PFSK-1 (cell line): ENCODE measurements at regions not wholly inside any gene's neighbourhood (a gene's known extent, or its start where the extent isn't known, plus 50 kb on each side); places are given as distances from the start of the nearest gene placed in this dataset.

Source experiments
- FOXP2 ChIP-seq: optimal IDR thresholded peaks from 2 replicates; pipeline ENCODE3; 2011; ENCODE audit warnings: borderline replicate concordance, control low read depth, inconsistent platforms; ENCODE audit not compliant: insufficient read depth; ENCODE audit errors: extremely low read length, extremely low read depth
- POLR2AphosphoS5 ChIP-seq: IDR thresholded peaks from 2 replicates; pipeline ENCODE4 v1.6.1; 2012; ENCODE audit warnings: low read depth, mild to moderate bottlenecking, control low read depth, low read length, moderate library complexity
- REST ChIP-seq, 2 experiments: IDR thresholded peaks; 2 replicates each; pipeline versions ENCODE4 v1.6.1 to v1.8.0; 2011 to 2012; ENCODE audit warnings: low read depth in 2 of 2, low read length in 2 of 2, control low read depth in 1 of 2, inconsistent platforms in 1 of 2, mild to moderate bottlenecking in 1 of 2, moderate library complexity in 1 of 2; ENCODE audit not compliant: insufficient read depth in 1 of 2
- SIN3A ChIP-seq: IDR thresholded peaks from 2 replicates; pipeline ENCODE4 v1.6.1; 2012; ENCODE audit warnings: mild to moderate bottlenecking, low read length, moderate library complexity, borderline replicate concordance; ENCODE audit not compliant: insufficient read depth
- TAF1 ChIP-seq: IDR thresholded peaks from 2 replicates; pipeline ENCODE4 v1.6.1; 2012; ENCODE audit warnings: low read length, control low read depth, borderline replicate concordance; ENCODE audit not compliant: insufficient read depth

- TF ChIP-seq POLR2AphosphoS5, result no peak
- TF ChIP-seq REST (IDR thresholded peaks at IDR 0.05; ENCODE audit: insufficient read depth in 1 of 2, low read depth in 2 of 2, low read length in 2 of 2), result no peak
- TF ChIP-seq TAF1, result no peak
- no peak for TF ChIP-seq SIN3A
- no peak for TF ChIP-seq FOXP2
Measured at GRCh38 chr5:90153031-90153430, 256.5 kb downstream of the CETN3 start.

- TF ChIP-seq REST (IDR thresholded peaks at IDR 0.05; ENCODE audit: insufficient read depth in 1 of 2, low read depth in 2 of 2, low read length in 2 of 2), result no peak
- TF ChIP-seq FOXP2, result no peak
- no peak for TF ChIP-seq POLR2AphosphoS5
- no peak for TF ChIP-seq SIN3A
- no peak for TF ChIP-seq TAF1
Measured at GRCh38 chr5:90144625-90145327, 264.8 kb downstream of the CETN3 start.

- no peak for TF ChIP-seq TAF1
- no peak for TF ChIP-seq FOXP2
- no peak for TF ChIP-seq POLR2AphosphoS5
- TF ChIP-seq REST (IDR thresholded peaks at IDR 0.05; ENCODE audit: insufficient read depth in 1 of 2, low read depth in 2 of 2, low read length in 2 of 2), result no peak
- TF ChIP-seq SIN3A, result no peak
Measured at GRCh38 chr5:90142541-90142940, 267.0 kb downstream of the CETN3 start.

- no peak for TF ChIP-seq SIN3A
- no peak for TF ChIP-seq FOXP2
- TF ChIP-seq POLR2AphosphoS5, result no peak
- TF ChIP-seq REST (IDR thresholded peaks at IDR 0.05; ENCODE audit: insufficient read depth in 1 of 2, low read depth in 2 of 2, low read length in 2 of 2), result no peak
- no peak for TF ChIP-seq TAF1
Measured at GRCh38 chr5:90141984-90142383, 267.6 kb downstream of the CETN3 start.
